GM18517 (cell line): ENCODE measurements at regions not wholly inside any gene's neighbourhood (a gene's known extent, or its start where the extent isn't known, plus 50 kb on each side); places are given as distances from the start of the nearest gene placed in this dataset.
"Not testable (repeated sequence)": the region's sequence is repeated elsewhere in the genome, so short reads cannot be mapped to it uniquely, and the experiment has no call there.

Experiments used
- ATAC-seq: cut with Tn5 transposase; IDR thresholded peaks from one replicate; pipeline ENCODE4 v1.9.1; 2021; ENCODE audit warnings: mild to moderate bottlenecking, moderate library complexity; ENCODE audit not compliant: unreplicated experiment

- no peak for ATAC-seq
Observed at GRCh38 chr13:104584481-104584880, 1518.3 kb upstream of the SLC10A2 start.

DNA sequence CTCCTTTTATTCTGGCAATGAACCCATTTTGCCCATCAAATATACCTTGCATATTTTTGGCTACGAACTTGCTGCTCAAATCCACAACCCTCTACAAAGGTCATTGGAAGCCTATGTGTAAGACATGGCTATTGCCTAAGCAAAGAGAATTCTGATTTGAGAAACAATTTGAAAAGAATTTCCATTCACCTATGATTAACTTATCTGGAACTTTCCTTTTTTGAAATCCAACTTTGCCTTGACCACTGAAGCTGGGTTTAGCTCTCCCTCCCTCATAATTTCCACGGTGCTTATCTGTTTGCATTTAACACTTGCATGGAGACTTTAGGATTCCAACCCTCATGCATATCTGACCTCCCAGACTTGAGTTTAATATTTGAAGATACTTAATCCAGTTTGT lies 1514.7 kb upstream of the SLC10A2 start:
- ATAC-seq: no peak

DNA sequence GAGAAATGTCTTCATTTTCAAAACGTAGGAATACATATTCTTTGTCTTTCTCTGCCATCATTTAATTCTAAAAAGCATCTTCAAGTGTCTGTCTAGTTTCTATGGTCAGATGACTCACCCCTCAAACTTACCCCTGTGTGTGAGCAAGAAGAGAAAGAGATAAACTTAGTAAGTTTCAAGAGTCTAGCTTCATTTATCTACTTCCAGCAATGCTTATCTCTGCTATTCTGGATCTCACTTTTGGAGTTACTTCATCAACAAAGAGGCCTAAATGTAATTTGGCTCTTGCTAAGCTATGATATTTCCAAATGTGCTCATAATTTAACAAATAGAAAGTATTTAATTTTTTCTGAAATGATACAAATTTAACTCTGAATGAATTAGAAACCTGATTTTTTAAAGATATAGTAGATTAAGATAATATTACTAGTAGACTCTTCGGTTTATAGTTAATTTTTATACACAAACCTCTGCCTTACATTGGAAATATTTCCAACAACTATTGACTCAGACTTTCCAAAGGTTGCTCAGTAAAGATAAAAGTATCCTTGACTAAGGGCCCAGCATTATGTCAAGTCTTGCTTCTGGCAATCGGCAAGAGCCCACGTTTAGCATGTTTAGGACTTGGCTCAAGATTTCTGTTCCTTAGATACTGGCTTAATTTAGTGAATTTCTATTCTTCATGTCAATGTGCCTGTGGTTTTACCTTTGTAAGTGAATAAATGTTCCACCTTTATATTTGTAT lies 1511.0 kb upstream of the SLC10A2 start:
- no peak for ATAC-seq

GRCh38 chr13:104571893-104572229 lies 1505.6 kb upstream of the SLC10A2 start:
- ATAC-seq: no peak

DNA sequence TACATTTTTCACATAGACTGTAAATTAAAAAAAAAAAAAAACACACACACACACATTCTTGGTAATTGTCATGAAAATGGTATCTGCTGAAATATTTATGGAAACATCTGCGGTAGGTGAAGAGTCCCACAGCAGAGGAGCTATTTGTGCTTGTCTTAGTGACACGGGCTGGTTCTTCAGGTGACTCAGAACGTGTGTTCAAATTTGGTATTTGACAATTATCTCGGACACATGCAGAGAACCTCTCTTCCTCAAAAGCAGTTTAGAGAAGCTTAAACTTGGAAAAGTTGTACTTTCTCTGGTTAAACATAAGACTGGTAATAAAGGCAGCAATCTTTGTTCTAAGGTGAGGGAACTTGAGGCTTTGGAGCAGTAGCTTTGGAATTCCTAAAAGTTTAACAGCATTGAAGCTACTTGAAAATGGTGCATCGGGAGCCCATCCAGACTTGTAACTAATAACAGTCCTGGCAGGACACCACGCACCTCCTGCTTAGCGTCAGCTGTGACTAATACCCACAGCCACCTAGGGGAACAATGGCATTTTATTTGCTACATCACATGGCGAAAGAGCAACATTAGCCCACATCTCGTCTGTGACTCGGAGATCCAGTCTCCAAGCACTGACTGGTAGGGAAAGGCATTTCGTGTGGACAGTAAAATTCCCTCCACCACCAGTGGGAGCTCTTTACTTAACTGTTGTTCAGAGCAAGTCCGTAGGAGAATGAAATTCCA lies 1505.1 kb upstream of the SLC10A2 start:
- ATAC-seq: no peak

- no peak for ATAC-seq
Observed at GRCh38 chr13:104567114-104567513, 1500.9 kb upstream of the SLC10A2 start.

- ATAC-seq: no peak
Observed at GRCh38 chr13:104565888-104566287, 1499.7 kb upstream of the SLC10A2 start.

- ATAC-seq: no peak
Observed at GRCh38 chr13:104553896-104554295, 1487.7 kb upstream of the SLC10A2 start.

- no peak for ATAC-seq
Observed at GRCh38 chr13:104553186-104553585, 1487.0 kb upstream of the SLC10A2 start.

- no peak for ATAC-seq
Observed at GRCh38 chr13:104534847-104535246, 1468.6 kb upstream of the SLC10A2 start.

- ATAC-seq: no peak
Observed at GRCh38 chr13:104532132-104532531, 1465.9 kb upstream of the SLC10A2 start.

DNA sequence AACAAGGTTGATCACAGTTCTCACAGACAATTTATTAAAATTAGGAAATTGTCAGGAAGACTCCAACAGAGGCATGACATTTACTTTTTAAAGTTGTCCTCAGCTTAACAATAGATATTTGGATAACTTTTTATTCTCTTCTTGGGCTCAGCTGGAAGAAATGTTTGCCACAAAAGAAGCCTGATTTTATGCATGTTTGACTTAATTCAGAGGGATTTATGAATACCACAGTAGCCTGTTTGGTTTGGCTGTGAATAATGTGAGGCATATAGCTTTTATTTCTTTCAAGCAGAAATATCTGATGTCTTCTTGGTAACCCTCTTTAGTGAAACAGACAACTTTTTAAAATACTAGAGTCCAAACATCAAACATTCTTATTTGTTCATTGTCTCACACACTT lies 1464.5 kb upstream of the SLC10A2 start:
- ATAC-seq: no peak

GRCh38 chr13:104526561-104526960 lies 1460.3 kb upstream of the SLC10A2 start:
- no peak for ATAC-seq

DNA sequence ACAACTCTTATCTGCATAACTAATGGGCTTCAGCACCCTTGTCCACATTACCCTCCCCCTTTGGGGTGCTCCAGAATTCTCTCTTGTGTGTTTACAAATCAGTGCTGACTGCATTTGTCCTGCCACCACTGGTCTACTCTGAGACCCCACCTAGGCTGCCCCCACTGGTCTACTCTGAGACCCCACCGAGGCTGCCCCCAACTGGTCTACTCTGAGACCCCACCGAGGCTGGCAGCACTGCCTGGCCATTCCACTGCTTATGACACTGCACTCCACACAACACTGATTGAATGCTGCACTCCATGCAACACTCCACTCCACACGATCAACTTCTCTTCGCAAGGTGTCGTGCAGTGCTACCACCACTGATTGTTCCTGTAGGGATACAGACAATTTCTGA lies 1459.2 kb upstream of the SLC10A2 start:
- ATAC-seq: no peak

GRCh38 chr13:104522235-104523072 lies 1456.2 kb upstream of the SLC10A2 start:
- ATAC-seq: no peak

GRCh38 chr13:104510422-104510821 lies 1444.2 kb upstream of the SLC10A2 start:
- ATAC-seq: no peak

DNA sequence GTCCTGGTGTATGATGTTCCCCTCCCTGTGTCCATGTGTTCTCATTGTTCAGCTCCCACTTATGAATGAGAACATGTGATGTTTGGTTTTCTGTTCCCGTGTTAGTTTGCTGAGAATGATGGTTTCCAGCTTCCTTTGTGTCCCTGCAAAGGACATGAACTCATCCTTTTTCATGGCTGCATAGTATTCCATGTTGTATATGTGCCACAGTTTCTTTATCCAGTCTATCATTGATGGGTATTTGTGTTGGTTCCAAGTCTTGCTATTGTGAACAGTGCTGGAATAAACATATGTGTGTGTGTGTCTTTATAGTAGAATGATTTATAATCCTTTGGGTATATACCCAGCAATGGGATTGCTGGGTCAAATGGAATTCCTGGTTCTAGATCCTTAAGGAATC lies 1427.3 kb upstream of the SLC10A2 start:
- not testable (repeated sequence) for ATAC-seq

- no peak for ATAC-seq
Observed at GRCh38 chr13:104491916-104492315, 1425.7 kb upstream of the SLC10A2 start.

- no peak for ATAC-seq
Observed at GRCh38 chr13:104487006-104487405, 1420.8 kb upstream of the SLC10A2 start.

GRCh38 chr13:104485571-104485970 lies 1419.4 kb upstream of the SLC10A2 start:
- ATAC-seq: no peak

DNA sequence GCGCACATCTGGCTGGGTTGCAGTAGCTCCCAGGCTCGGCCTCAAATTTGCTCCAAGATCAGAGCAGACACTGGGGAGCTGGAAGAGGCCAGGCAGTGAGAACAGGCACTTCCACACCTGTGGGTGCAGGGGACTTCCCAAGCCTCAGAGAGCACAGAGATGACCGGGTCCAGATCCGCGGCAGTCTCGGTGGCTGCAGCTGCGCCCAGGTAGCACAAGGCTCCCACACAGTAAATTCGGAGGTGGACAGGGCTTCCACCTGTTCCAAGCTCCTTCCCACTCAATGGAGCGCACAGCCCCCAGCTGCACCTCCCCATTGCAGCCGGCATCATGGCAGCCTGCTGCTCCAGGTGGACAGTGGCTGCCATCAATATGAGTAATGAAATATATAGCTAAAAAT lies 1417.4 kb upstream of the SLC10A2 start:
- ATAC-seq: no peak

DNA sequence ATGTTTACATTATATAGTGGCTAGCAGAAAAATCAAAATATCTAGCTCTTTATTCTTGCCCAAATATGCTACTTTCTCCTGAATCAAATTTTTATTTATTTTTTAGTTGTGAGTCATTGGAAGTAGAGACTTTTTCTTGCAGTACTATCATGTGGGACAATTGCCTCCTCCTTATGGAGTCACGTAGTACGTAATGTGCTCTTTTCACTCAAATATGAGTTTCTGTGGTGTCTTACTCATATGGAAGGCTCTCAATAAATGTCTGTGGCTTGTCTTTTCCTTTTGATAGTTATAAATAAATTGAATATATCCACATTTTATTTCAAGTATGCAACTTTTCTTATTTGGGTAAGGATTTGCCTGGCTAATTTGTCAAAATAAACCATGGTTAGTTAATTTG lies 1411.0 kb upstream of the SLC10A2 start:
- no peak for ATAC-seq
